ENCODE measurements at regions not wholly inside any gene's neighbourhood (a gene's known extent, or its start where the extent isn't known, plus 50 kb on each side); places are given as distances from the start of the nearest gene placed in this dataset.

DNA sequence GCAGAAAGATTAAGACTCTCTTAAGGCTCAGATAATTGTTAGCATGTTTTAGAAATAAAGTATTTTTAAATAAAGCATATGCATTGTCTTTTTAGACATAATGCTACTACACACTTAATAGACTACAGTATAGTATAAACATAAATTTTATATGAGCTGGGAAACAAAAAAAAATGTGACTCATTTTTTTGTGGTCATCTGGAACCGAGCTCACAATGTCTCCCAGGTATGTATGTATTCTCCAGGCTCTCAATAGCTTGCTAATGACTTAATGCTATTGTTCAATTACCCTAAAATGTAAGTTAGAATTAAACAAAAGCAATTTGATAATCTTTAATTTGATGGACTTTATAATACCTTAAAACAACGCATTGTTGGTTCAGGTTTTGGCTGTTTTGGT, 167.2 kb downstream of the NUP35 start:
- TF ChIP-seq, protein P1, sequence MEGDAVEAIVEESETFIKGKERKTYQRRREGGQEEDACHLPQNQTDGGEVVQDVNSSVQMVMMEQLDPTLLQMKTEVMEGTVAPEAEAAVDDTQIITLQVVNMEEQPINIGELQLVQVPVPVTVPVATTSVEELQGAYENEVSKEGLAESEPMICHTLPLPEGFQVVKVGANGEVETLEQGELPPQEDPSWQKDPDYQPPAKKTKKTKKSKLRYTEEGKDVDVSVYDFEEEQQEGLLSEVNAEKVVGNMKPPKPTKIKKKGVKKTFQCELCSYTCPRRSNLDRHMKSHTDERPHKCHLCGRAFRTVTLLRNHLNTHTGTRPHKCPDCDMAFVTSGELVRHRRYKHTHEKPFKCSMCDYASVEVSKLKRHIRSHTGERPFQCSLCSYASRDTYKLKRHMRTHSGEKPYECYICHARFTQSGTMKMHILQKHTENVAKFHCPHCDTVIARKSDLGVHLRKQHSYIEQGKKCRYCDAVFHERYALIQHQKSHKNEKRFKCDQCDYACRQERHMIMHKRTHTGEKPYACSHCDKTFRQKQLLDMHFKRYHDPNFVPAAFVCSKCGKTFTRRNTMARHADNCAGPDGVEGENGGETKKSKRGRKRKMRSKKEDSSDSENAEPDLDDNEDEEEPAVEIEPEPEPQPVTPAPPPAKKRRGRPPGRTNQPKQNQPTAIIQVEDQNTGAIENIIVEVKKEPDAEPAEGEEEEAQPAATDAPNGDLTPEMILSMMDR (IDR thresholded peaks at IDR 0.05; ENCODE audit: poor library complexity, severe bottlenecking) = no peak
- no peak for TF ChIP-seq SMC3 (conservative IDR thresholded peaks at IDR 0.05; ENCODE audit: poor library complexity)
- no peak for TF ChIP-seq RAD21 (conservative IDR thresholded peaks at IDR 0.05)
- no peak for TF ChIP-seq MXI1 (conservative IDR thresholded peaks at IDR 0.05; ENCODE audit: poor library complexity, severe bottlenecking)
